Natural killer cell treated with Interleukin-12 subunit alpha and Interleukin-12 subunit beta and Interleukin-15 and Interleukin-18, amount 100 ng/mL, for 72 hours (primary cell): ENCODE measurements at regions not wholly inside any gene's neighbourhood (a gene's known extent, or its start where the extent isn't known, plus 50 kb on each side); places are given as distances from the start of the nearest gene placed in this dataset.
"Not testable (repeated sequence)": the region's sequence is repeated elsewhere in the genome, so short reads cannot be mapped to it uniquely, and the experiment has no call there.

Experiments used
- ATAC-seq, 2 donors: fragments of 150-1000 bp; cut with Tn5 transposase in 1 of 2; sonication (Bioruptor Pico), chemical (Tn5 transposase) in 1 of 2; 2 replicates each; pipeline ENCODE4 v1.10.0; 2021
- DNase-seq: peaks from one replicate; pipeline ENCODE4 v3.0.0; 2022; ENCODE audit warnings: low spot score
- H3K27ac Mint-ChIP-seq, 2 donors: 1 replicate in 1 of 2; 2 replicates in 1 of 2; pipeline ENCODE4 v1.8.0; 2022; ENCODE audit warnings: mixed read lengths in 2 of 2, mild to moderate bottlenecking in 1 of 2, moderate library complexity in 1 of 2
- H3K27me3 Mint-ChIP-seq, 2 donors: 1 replicate in 1 of 2; 2 replicates in 1 of 2; pipeline ENCODE4 v1.8.0; 2022; ENCODE audit warnings: mixed read lengths in 2 of 2
- H3K36me3 Mint-ChIP-seq: one replicate; pipeline ENCODE4 v1.8.0; 2022; ENCODE audit warnings: mixed read lengths
- H3K4me1 Mint-ChIP-seq, 2 donors: 1 replicate in 1 of 2; 2 replicates in 1 of 2; pipeline ENCODE4 v1.8.0; 2022; ENCODE audit warnings: low read depth in 2 of 2, mixed read lengths in 2 of 2, mild to moderate bottlenecking in 1 of 2
- H3K4me3 Mint-ChIP-seq: one replicate; pipeline ENCODE4 v1.8.0; 2022; ENCODE audit warnings: mixed read lengths
- H3K9me3 Mint-ChIP-seq: 2 replicates; pipeline ENCODE4 v1.8.0; 2022; ENCODE audit warnings: mixed read lengths

- peak; percentile 66 for DNase-seq
- peaks cover 8 to 9% of the 10 kb centered on the region in 2 donors for H3K27me3 Mint-ChIP-seq
Observed at GRCh38 chr6:90369024-90369519, 72.4 kb upstream of the BACH2 start.

DNA sequence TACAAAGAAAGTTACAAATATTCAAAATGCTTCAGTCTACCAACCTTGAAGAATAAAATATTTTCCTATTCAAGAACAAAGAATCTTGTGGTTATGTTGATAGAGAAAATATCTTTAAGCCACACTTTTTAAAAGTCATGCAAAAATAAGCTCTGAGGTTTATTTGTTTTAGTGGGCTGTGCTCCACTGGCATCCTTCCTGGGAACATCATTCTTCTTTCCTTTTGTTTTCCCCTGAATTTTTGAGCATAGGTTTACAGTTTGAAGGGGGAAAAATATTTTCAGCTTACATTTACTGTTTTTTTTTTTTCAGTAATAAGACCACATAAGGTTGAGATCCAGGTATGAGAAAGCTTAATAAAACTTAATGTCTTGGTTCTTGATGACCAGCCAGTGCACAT lies 72.0 kb upstream of the BACH2 start:
- ATAC-seq (no peak), DNase-seq (no peak)
- Mint-ChIP-seq H3K27ac (peak overlapping the region; percentile 18 to 31), H3K27me3 (peaks cover 8 to 14% of the 10 kb centered on the region in 2 donors), H3K9me3 (no peaks in the 10 kb centered on the region), H3K4me3 (peak overlapping the region; percentile 51), H3K36me3 (no peaks in the 10 kb centered on the region), H3K4me1 (peaks cover 11 to 21% of the 10 kb centered on the region in 2 donors)

More at GRCh38 chr6:90369024-90369519, 72.4 kb upstream of the BACH2 start:
- H3K27ac Mint-ChIP-seq = peak overlapping the region; percentile 18 to 31
- no peaks in the 10 kb centered on the region for H3K9me3 Mint-ChIP-seq
- ATAC-seq = peak; percentile 93 to 94
- H3K4me3 Mint-ChIP-seq = peak overlapping the region; percentile 51
- H3K36me3 Mint-ChIP-seq = no peaks in the 10 kb centered on the region
- peaks cover 11 to 21% of the 10 kb centered on the region in 2 donors for H3K4me1 Mint-ChIP-seq

- H3K4me1 Mint-ChIP-seq = peaks cover 11 to 21% of the 10 kb centered on the region in 2 donors
- DNase-seq (no peak), ATAC-seq (no peak)
- H3K9me3 Mint-ChIP-seq = no peaks in the 10 kb centered on the region
- H3K4me3 Mint-ChIP-seq = no peak overlapping the region
- no peak overlapping the region for H3K27ac Mint-ChIP-seq
- no peaks in the 10 kb centered on the region for H3K36me3 Mint-ChIP-seq
- H3K27me3 Mint-ChIP-seq = peaks cover 8 to 16% of the 10 kb centered on the region in 2 donors
Observed at GRCh38 chr6:90368001-90368400, 71.4 kb upstream of the BACH2 start.

DNA sequence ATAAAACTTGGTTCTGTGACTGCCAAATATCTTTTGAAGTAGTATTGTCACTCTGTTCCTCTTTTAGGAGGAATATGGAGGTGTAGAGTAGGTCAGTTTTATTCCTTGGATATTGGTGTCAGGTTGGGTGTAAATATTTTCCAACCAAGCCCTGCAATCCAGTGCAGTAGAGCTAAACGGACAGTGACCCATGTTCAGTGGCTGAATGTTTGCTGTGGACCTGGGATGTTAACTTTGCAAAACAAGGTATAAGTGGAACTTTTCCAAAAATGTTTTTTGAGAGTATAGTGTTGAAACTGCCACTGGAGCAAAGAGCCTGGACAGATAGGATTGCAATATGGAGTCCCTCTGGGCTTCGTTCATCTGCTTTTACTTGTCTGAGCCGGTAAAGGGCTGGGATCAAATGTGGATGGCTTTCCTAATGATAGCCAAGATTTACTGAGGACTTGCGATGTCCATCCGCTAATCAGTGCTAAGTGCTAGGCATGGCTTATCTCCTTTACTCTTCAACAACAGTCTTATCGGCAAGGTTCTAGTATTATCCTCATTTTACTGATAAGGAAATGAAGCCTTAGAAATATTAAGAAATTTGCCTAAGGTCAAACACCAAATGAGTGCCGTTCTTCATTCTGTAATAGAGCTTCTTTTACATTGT lies 69.0 kb upstream of the BACH2 start:
- Mint-ChIP-seq H3K27ac (no peak overlapping the region), H3K36me3 (no peaks in the 10 kb centered on the region), H3K9me3 (no peaks in the 10 kb centered on the region), H3K27me3 (peaks cover 3 to 10% of the 10 kb centered on the region in 2 donors), H3K4me3 (no peak overlapping the region), H3K4me1 (peaks cover 11 to 19% of the 10 kb centered on the region in 2 donors)
- ATAC-seq (no peak), DNase-seq (no peak)

DNA sequence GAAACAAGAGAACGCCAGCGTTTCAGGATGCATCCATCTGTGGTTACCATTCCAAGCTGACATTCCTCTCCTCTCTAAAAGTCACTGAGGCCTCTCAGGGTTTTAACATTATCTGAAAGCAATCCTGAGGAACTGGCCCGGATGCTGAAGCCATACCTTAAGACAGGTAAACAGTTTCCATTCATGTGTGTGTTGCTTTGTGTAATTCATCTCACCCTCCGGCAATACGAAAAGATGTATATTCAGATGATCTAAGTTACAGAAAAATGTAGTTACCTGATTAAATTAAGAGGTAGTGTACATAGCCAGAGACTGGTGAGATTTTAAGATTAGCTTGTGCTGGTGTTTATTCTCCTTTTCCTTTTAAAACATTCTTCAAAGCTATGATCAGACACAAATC lies 68.4 kb upstream of the BACH2 start:
- peaks cover 6 to 14% of the 10 kb centered on the region in 2 donors for H3K4me1 Mint-ChIP-seq
- H3K9me3 Mint-ChIP-seq = no peaks in the 10 kb centered on the region
- H3K27ac Mint-ChIP-seq = no peak overlapping the region
- ATAC-seq (no peak), DNase-seq (no peak)
- no peaks in the 10 kb centered on the region for H3K36me3 Mint-ChIP-seq
- no peak overlapping the region for H3K4me3 Mint-ChIP-seq
- H3K27me3 Mint-ChIP-seq = peaks cover 3 to 10% of the 10 kb centered on the region in 2 donors

DNA sequence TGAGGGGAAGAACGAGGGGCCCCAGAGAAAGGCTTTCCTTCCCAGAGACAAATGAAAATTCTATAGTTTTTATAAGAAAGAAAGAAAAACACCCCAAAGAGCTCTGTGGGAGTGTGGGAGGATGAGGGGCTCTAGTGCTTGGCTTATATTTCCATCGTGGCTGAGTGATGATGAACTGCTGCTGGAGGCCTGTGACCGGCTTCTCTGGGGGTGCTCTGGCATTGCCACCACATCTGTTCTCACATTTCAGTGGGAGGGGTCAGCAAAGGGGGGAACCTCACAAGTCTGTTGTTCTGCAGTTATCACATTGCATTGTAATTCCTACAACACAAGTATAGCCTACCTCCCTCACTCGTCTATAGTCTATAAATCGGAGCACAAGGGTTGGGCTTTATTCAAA lies 67.6 kb upstream of the BACH2 start:
- peaks cover 6 to 7% of the 10 kb centered on the region in 2 donors for H3K4me1 Mint-ChIP-seq
- no peaks in the 10 kb centered on the region for H3K36me3 Mint-ChIP-seq
- DNase-seq (no peak), ATAC-seq (no peak)
- peaks cover 3 to 10% of the 10 kb centered on the region in 2 donors for H3K27me3 Mint-ChIP-seq
- H3K4me3 Mint-ChIP-seq = no peak overlapping the region
- no peak overlapping the region for H3K27ac Mint-ChIP-seq
- no peaks in the 10 kb centered on the region for H3K9me3 Mint-ChIP-seq

DNA sequence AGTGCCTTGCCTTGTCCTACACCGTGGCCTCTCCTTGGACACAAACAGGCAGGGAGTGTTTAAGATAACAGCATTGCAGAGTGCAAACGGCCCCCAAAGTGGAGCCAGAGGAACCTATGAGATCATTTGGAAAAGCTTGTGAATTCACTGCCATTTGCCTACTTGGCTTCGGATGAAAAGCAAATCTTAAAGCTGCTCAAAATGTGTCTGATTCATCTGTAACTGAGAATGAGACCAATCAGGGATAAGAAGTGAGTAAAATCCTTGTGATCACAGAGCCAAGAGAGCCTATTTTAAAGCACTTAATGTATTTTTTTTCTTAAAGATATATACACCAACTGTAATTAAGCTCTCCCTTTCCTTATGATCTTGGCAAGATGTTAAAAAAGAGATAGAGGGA lies 65.7 kb upstream of the BACH2 start:
- H3K4me1 Mint-ChIP-seq = no peaks in the 10 kb centered on the region
- ATAC-seq (no peak), DNase-seq (no peak)
- no peaks in the 10 kb centered on the region for H3K36me3 Mint-ChIP-seq
- H3K4me3 Mint-ChIP-seq = no peak overlapping the region
- no peaks in the 10 kb centered on the region for H3K9me3 Mint-ChIP-seq
- peaks cover 3 to 10% of the 10 kb centered on the region in 2 donors for H3K27me3 Mint-ChIP-seq
- no peak overlapping the region for H3K27ac Mint-ChIP-seq

DNA sequence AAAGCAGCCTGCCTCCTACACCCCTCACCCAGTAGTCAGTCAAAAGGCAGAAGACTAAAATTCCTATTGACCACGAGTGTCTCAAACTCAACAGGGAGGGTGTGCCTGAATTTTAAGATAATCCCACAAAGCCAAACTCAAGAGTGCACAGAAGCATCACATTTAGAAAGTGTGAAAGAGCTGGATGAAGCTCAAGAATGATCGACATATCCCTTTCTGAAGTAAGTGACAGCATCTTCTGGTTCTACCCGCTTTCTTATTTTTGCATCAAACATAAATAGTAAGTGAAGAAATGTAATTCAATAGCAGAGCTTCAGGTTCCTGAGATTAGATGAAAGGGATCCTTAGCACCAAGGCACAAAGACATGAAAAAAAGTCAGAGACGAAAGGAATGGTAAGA lies 64.5 kb upstream of the BACH2 start:
- no peaks in the 10 kb centered on the region for H3K36me3 Mint-ChIP-seq
- no peak overlapping the region for H3K27ac Mint-ChIP-seq
- ATAC-seq (no peak), DNase-seq (no peak)
- no peaks in the 10 kb centered on the region for H3K9me3 Mint-ChIP-seq
- no peaks in the 10 kb centered on the region for H3K4me1 Mint-ChIP-seq
- peaks cover 3 to 10% of the 10 kb centered on the region in 2 donors for H3K27me3 Mint-ChIP-seq
- no peak overlapping the region for H3K4me3 Mint-ChIP-seq

DNA sequence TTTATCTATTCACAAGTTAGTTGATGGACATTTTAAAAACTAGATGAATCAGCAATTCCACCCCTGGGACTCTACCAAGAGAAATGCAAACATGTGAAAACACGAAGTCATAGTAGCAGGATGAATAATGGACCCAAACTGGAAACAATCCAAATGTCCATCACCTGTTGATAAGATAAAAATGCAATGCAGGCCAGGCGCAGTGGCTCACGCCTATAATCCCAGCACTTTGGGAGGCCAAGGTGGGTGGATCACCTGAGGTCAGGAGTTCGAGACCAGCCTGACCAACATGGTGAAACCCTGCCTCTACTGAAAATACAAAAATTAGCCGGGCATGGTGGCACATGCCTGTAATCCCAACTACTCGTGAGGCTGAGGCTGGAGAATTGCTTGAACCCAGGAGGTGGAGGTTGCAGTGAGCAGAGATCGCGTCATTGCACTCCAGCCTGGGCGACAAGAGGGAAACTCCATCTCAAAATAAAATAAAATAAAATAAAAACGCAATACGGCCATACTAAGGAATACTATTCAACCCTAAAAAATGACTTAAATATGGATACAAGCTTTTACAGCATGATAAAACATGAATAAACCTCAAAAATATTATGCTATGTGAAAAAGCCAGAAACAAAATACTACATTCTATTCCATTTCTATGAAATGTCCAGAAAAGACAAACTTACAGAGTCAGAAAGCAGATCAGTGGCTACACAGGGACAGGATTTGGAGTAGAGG lies 61.6 kb upstream of the BACH2 start:
- not testable (repeated sequence) for H3K36me3 Mint-ChIP-seq, ATAC-seq, H3K4me1 Mint-ChIP-seq, H3K4me3 Mint-ChIP-seq, H3K9me3 Mint-ChIP-seq, H3K27ac Mint-ChIP-seq, DNase-seq
- H3K27me3 Mint-ChIP-seq = peaks cover 7 to 13% of the 10 kb centered on the region in 2 donors

DNA sequence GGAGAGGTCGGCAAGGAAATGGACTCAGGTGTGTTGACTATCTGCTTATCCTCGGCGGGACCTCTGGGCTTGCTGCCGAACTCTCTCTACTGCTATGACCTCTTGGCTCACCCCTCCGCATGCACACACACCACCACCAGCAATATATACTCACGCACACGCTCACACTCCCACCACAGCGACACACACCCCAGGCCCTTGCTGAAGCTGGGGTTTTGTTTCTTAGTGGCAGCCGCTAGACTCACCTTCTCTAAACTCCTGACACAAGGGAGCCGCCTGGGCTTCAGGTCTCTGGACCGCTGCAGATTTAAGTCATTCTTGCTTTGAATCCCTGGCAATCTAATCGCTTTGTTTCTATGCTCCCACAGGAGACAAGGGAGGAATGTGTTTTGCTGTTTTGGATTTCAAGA lies 59.4 kb upstream of the BACH2 start:
- ATAC-seq (no peak), DNase-seq (no peak)
- Mint-ChIP-seq H3K27me3 (peaks cover 13% of the 10 kb centered on the region in 2 donors), H3K9me3 (no peaks in the 10 kb centered on the region), H3K4me3 (no peak overlapping the region), H3K27ac (no peak overlapping the region), H3K36me3 (no peaks in the 10 kb centered on the region), H3K4me1 (peaks cover 3 to 4% of the 10 kb centered on the region in 2 donors)

- no peak overlapping the region for H3K4me3 Mint-ChIP-seq
- H3K27me3 Mint-ChIP-seq = peaks cover 13% of the 10 kb centered on the region in 2 donors
- no peak for DNase-seq
- no peak overlapping the region for H3K27ac Mint-ChIP-seq
- no peaks in the 10 kb centered on the region for H3K36me3 Mint-ChIP-seq
- peaks cover 6 to 11% of the 10 kb centered on the region in 2 donors for H3K4me1 Mint-ChIP-seq
- no peaks in the 10 kb centered on the region for H3K9me3 Mint-ChIP-seq
- no peak for ATAC-seq
Observed at GRCh38 chr6:90354961-90355360, 58.3 kb upstream of the BACH2 start.

- H3K9me3 Mint-ChIP-seq = no peaks in the 10 kb centered on the region
- no peak for ATAC-seq
- H3K4me3 Mint-ChIP-seq = no peak overlapping the region
- H3K36me3 Mint-ChIP-seq = no peaks in the 10 kb centered on the region
- H3K27me3 Mint-ChIP-seq = peaks cover 23 to 28% of the 10 kb centered on the region in 2 donors
- DNase-seq = no peak
- H3K4me1 Mint-ChIP-seq = peaks cover 6 to 11% of the 10 kb centered on the region in 2 donors
- no peak overlapping the region for H3K27ac Mint-ChIP-seq
Observed at GRCh38 chr6:90351696-90352095, 55.1 kb upstream of the BACH2 start.

GRCh38 chr6:90350689-90351554 lies 54.3 kb upstream of the BACH2 start:
- Mint-ChIP-seq H3K27me3 (peaks cover 27 to 33% of the 10 kb centered on the region in 2 donors), H3K9me3 (no peaks in the 10 kb centered on the region), H3K27ac (peak overlapping the region; percentile 9 to 44), H3K36me3 (no peaks in the 10 kb centered on the region), H3K4me1 (peaks cover 6 to 11% of the 10 kb centered on the region in 2 donors), H3K4me3 (no peak overlapping the region)
- peak in 1 of 2 donors; percentile 53 for ATAC-seq
- no peak for DNase-seq
